ENCODE measurements at regions not wholly inside any gene's neighbourhood (a gene's known extent, or its start where the extent isn't known, plus 50 kb on each side); places are given as distances from the start of the nearest gene placed in this dataset.

DNA sequence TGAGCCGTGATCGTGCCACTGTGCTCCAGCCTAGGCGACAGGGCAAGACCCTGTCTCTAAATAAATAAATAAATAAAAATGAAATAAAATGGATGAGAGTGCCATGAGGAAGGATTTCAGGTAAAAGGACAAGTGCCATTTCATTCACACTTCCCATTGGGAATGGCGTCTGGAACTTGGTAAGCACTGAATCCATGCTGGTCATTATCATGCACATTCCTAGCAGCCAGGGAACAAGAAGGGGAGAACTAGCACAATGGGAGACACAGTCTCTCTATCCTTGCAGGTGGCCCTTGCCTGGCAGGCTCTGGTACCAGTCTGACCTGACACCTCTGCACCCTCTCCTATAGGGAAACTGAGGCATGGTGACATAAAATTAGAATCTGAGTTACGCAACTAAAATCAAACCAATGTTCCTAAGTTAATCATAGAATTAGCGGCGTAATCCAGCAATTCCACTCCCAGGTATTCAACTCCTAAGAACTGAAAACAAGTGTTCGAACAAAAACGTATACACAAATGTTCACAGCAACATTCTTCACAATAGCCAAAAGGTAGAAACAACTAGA, 70.8 kb upstream of the MFGE8 start:
- no peaks in the 10 kb centered on the region for H3K36me3 ChIP-seq
- no peak overlapping the region for H3K27ac ChIP-seq (replicated peaks in 1 of 4)
- TF ChIP-seq POLR2AphosphoS5 (IDR thresholded peaks at IDR 0.05) (no peak), POLR2A (IDR thresholded peaks at IDR 0.05; ENCODE audit: low read depth) (no peak), EP300 (IDR thresholded peaks at IDR 0.05) (no peak)
- TF ChIP-seq, protein P1, sequence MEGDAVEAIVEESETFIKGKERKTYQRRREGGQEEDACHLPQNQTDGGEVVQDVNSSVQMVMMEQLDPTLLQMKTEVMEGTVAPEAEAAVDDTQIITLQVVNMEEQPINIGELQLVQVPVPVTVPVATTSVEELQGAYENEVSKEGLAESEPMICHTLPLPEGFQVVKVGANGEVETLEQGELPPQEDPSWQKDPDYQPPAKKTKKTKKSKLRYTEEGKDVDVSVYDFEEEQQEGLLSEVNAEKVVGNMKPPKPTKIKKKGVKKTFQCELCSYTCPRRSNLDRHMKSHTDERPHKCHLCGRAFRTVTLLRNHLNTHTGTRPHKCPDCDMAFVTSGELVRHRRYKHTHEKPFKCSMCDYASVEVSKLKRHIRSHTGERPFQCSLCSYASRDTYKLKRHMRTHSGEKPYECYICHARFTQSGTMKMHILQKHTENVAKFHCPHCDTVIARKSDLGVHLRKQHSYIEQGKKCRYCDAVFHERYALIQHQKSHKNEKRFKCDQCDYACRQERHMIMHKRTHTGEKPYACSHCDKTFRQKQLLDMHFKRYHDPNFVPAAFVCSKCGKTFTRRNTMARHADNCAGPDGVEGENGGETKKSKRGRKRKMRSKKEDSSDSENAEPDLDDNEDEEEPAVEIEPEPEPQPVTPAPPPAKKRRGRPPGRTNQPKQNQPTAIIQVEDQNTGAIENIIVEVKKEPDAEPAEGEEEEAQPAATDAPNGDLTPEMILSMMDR (IDR thresholded peaks at IDR 0.05): no peak
- H3K4me1 ChIP-seq: peaks cover 0 to 19% (median 17%) of the 10 kb centered on the region in 4 donors
- no peak overlapping the region for H3K4me3 ChIP-seq
- no peaks in the 10 kb centered on the region for H3K27me3 ChIP-seq
- intact Hi-C loops (cut with DNase I): no loop called here
- 96% methylated on average over 9 of the region's 9 CpGs for WGBS
- H3K9me3 ChIP-seq: no peaks in the 10 kb centered on the region
- DNase-seq (ENCODE audit: extremely low spot score): no peak

- TF ChIP-seq, protein P1 (IDR thresholded peaks at IDR 0.05): no peak
- TF ChIP-seq POLR2AphosphoS5 (IDR thresholded peaks at IDR 0.05) (no peak), POLR2A (IDR thresholded peaks at IDR 0.05; ENCODE audit: low read depth) (no peak), EP300 (IDR thresholded peaks at IDR 0.05) (no peak)
Observed at GRCh38 chr15:88985547-88986393, 72.6 kb upstream of the MFGE8 start.

DNA sequence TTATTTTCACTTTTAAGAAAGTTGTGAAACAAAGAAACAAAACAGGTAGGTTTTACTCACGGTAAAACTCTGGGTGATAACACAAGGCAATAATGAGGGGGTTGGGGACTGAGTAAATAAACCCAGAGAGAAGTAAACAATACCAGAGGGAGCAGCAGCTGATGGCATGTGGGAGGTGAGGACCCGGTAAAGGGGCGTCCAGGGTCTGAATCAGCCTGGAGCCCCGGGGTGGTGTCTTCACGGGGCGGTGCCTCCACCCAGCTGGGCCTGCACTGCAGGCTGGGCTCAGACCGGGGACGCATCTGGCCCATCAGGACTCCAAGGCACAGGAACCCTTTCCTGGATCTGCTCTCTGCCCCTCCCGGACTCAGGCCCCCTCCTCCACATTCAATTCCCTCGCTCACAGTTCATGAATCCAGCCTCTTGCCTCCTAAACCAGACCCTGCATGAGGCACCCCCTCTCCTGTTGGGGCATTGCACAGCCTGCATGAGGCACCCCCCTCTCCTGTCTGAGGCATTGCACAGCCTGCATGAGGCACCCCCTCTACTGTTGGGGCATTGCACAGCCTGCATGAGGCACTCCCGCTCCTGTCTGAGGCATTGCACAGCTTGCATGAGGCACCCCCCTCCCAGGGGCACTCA, 73.9 kb upstream of the MFGE8 start:
- 70% methylated on average over 10 of the region's 11 CpGs for WGBS
- Histone ChIP-seq H3K27me3 (no peaks in the 10 kb centered on the region), H3K27ac (replicated peaks in 1 of 4) (no peak overlapping the region), H3K4me3 (no peak overlapping the region), H3K36me3 (no peaks in the 10 kb centered on the region), H3K4me1 (peaks cover 0 to 26% (median 13%) of the 10 kb centered on the region in 4 donors), H3K9me3 (no peaks in the 10 kb centered on the region)
- intact Hi-C loops (cut with DNase I): no loop called here
- TF ChIP-seq POLR2AphosphoS5 (IDR thresholded peaks at IDR 0.05) (no peak), EP300 (IDR thresholded peaks at IDR 0.05) (no peak), POLR2A (IDR thresholded peaks at IDR 0.05; ENCODE audit: low read depth) (no peak)
- TF ChIP-seq, protein P1 (IDR thresholded peaks at IDR 0.05): no peak
- no peak for DNase-seq (ENCODE audit: extremely low spot score)

More at GRCh38 chr15:88985547-88986393, 72.6 kb upstream of the MFGE8 start:
- Histone ChIP-seq H3K27ac (replicated peaks in 1 of 4) (no peak overlapping the region), H3K9me3 (no peaks in the 10 kb centered on the region), H3K4me3 (no peak overlapping the region), H3K36me3 (no peaks in the 10 kb centered on the region), H3K27me3 (no peaks in the 10 kb centered on the region), H3K4me1 (peaks cover 0 to 31% (median 17%) of the 10 kb centered on the region in 4 donors)
- intact Hi-C loops (cut with DNase I): no loop called here
- 84% methylated on average over 12 of the region's 14 CpGs for WGBS
- DNase-seq (ENCODE audit: extremely low spot score): no peak

DNA sequence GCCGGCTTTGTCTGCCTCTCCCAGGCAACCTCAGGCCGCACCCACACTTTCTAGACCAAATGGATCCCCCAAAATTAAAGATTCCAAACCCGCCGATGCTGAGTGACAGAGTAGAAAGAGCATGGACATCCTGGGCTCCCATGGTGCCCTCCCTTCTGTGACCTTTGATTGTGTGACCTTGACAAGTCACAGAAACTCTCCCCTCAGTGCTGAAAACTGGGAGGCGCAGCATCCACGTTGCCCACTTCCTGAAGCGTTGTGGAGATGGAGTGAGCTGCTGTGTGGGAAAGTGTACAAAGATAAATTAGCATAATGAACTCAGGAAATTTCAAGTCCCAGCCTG, 74.4 kb upstream of the MFGE8 start:
- no peak for DNase-seq (ENCODE audit: extremely low spot score)
- no peak for TF ChIP-seq EP300 (IDR thresholded peaks at IDR 0.05)
- TF ChIP-seq POLR2A (IDR thresholded peaks at IDR 0.05; ENCODE audit: low read depth): no peak
- TF ChIP-seq, protein P1 (IDR thresholded peaks at IDR 0.05): no peak
- TF ChIP-seq POLR2AphosphoS5 (IDR thresholded peaks at IDR 0.05): no peak
- peaks cover 0 to 22% (median 9%) of the 10 kb centered on the region in 4 donors for H3K4me1 ChIP-seq
- no peak overlapping the region for H3K4me3 ChIP-seq
- H3K36me3 ChIP-seq: no peaks in the 10 kb centered on the region
- no peaks in the 10 kb centered on the region for H3K27me3 ChIP-seq
- 74% methylated on average over 7 of the region's 7 CpGs for WGBS
- no peak overlapping the region for H3K27ac ChIP-seq (replicated peaks in 1 of 4)
- intact Hi-C loops (cut with DNase I): no loop called here
- H3K9me3 ChIP-seq: no peaks in the 10 kb centered on the region

Data from esophagus muscularis mucosa (tissue), 4 donors.